Mesothelial cell of epicardium (in vitro differentiated cells): ENCODE measurements at regions not wholly inside any gene's neighbourhood (a gene's known extent, or its start where the extent isn't known, plus 50 kb on each side); places are given as distances from the start of the nearest gene placed in this dataset.

Experiments
- DNase-seq, 2 experiments: peaks; one replicate each; pipeline ENCODE4 v3.0.0; 2021; ENCODE audit warnings: low spot score in 2 of 2; ENCODE audit not compliant: unreplicated experiment in 2 of 2
- H3K27ac Mint-ChIP-seq: 2 replicates; pipeline ENCODE4 v1.8.0; 2021; ENCODE audit warnings: mixed read lengths
- H3K27me3 Mint-ChIP-seq: 2 replicates; pipeline ENCODE4 v1.8.0; 2021; ENCODE audit warnings: low read depth, mixed read lengths
- H3K36me3 Mint-ChIP-seq: 2 replicates; pipeline ENCODE4 v1.8.0; 2021; ENCODE audit warnings: mixed read lengths
- H3K4me1 Mint-ChIP-seq: 2 replicates; pipeline ENCODE4 v1.8.0; 2021; ENCODE audit warnings: mixed read lengths
- H3K4me3 Mint-ChIP-seq: 2 replicates; pipeline ENCODE4 v1.8.0; 2021; ENCODE audit warnings: mild to moderate bottlenecking, moderate library complexity, mixed read lengths
- H3K9me3 Mint-ChIP-seq: 2 replicates; pipeline ENCODE4 v1.8.0; 2021; ENCODE audit warnings: mixed read lengths
- CTCF ChIP-seq: fragments of 200-600 bp; sonication (generic); IDR thresholded peaks from one replicate; pipeline ENCODE4 v1.5.0; 2021; ENCODE audit warnings: antibody characterized with exemption; ENCODE audit not compliant: unreplicated experiment

- Mint-ChIP-seq H3K9me3 (no peaks in the 10 kb centered on the region), H3K4me3 (no peak overlapping the region), H3K27ac (peak overlapping the region; percentile 74), H3K4me1 (peaks cover 16% of the 10 kb centered on the region), H3K36me3 (no peaks in the 10 kb centered on the region), H3K27me3 (no peaks in the 10 kb centered on the region)
- TF ChIP-seq CTCF = no peak
- DNase-seq = no peak
Observed at GRCh38 chr5:54743997-54744788, 226.6 kb downstream of the SNX18 start.

DNA sequence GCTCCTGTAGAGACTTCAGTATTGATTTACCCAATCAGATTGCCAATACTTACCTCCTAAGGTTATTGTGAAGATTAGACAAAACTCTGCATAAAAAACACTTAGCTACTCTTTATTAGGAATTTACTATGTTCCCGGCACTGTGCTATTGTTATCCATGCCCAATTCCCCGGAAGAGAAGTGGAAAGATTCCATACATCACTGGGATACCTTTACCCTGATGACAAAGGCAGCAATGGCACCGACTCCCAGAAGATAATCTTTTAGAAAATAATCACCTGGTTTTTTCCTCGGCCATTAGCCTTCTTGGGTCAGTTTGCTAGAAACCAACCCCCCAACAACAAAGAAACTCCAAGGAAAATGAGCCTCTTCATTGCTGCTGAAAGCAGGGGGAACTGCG, 226.0 kb downstream of the SNX18 start:
- DNase-seq = no peak
- H3K4me1 Mint-ChIP-seq = peaks cover 16% of the 10 kb centered on the region
- no peak overlapping the region for H3K4me3 Mint-ChIP-seq
- H3K9me3 Mint-ChIP-seq = no peaks in the 10 kb centered on the region
- no peak for TF ChIP-seq CTCF
- H3K36me3 Mint-ChIP-seq = no peaks in the 10 kb centered on the region
- no peak overlapping the region for H3K27ac Mint-ChIP-seq
- no peaks in the 10 kb centered on the region for H3K27me3 Mint-ChIP-seq

GRCh38 chr5:54742417-54742891, 224.9 kb downstream of the SNX18 start:
- H3K27me3 Mint-ChIP-seq = no peaks in the 10 kb centered on the region
- no peak for DNase-seq

GRCh38 chr5:54741711-54742110, 224.2 kb downstream of the SNX18 start:
- no peaks in the 10 kb centered on the region for H3K36me3 Mint-ChIP-seq
- H3K4me1 Mint-ChIP-seq = peaks cover 16% of the 10 kb centered on the region
- TF ChIP-seq CTCF = no peak
- H3K9me3 Mint-ChIP-seq = no peaks in the 10 kb centered on the region
- H3K4me3 Mint-ChIP-seq = no peak overlapping the region
- no peak for DNase-seq
- H3K27ac Mint-ChIP-seq = no peak overlapping the region
- no peaks in the 10 kb centered on the region for H3K27me3 Mint-ChIP-seq

More at GRCh38 chr5:54742417-54742891, 224.9 kb downstream of the SNX18 start:
- Mint-ChIP-seq H3K36me3 (no peaks in the 10 kb centered on the region), H3K9me3 (no peaks in the 10 kb centered on the region), H3K27ac (peak overlapping the region; percentile 22), H3K4me3 (no peak overlapping the region), H3K4me1 (peaks cover 16% of the 10 kb centered on the region)
- TF ChIP-seq CTCF = no peak

DNA sequence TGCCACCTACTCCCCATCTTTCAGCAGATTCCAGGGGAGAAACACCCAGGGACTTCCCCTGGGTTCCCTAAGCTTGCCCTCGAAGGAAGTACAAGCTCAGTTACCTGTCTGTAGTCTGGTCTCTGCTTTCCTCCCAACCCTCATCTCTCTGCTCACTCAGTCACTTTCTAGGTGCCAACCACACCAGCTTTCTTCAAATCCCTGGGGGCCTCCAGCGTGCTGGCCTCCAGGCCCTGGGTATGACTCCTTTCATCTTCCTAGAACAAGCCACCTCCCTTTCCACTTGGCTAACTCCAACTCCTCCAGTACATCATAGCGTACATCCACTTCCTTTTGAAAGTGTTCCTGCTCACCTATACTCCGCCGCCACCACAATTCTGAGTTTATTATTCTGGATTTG, 222.6 kb downstream of the SNX18 start:
- H3K27me3 Mint-ChIP-seq = no peaks in the 10 kb centered on the region
- TF ChIP-seq CTCF = no peak
- H3K4me3 Mint-ChIP-seq = no peak overlapping the region
- peaks cover 16% of the 10 kb centered on the region for H3K4me1 Mint-ChIP-seq
- no peak for DNase-seq
- no peak overlapping the region for H3K27ac Mint-ChIP-seq
- H3K9me3 Mint-ChIP-seq = no peaks in the 10 kb centered on the region
- no peaks in the 10 kb centered on the region for H3K36me3 Mint-ChIP-seq
